Activated CD8-positive, alpha-beta memory T cell treated with anti-CD3 and anti-CD28 coated beads for 1 hour (primary cell): ENCODE measurements at regions not wholly inside any gene's neighbourhood (a gene's known extent, or its start where the extent isn't known, plus 50 kb on each side); places are given as distances from the start of the nearest gene placed in this dataset.

Source experiments
- DNase-seq, 2 donors: peaks; one replicate each; pipeline ENCODE4 v3.0.0-alpha.2; 2020; ENCODE audit warnings: low read depth in 1 of 2; ENCODE audit errors: extremely low read depth in 1 of 2

GRCh38 chr4:121227341-121227792, 63.2 kb upstream of the TNIP3 start:
- DNase-seq, result no peak

DNA sequence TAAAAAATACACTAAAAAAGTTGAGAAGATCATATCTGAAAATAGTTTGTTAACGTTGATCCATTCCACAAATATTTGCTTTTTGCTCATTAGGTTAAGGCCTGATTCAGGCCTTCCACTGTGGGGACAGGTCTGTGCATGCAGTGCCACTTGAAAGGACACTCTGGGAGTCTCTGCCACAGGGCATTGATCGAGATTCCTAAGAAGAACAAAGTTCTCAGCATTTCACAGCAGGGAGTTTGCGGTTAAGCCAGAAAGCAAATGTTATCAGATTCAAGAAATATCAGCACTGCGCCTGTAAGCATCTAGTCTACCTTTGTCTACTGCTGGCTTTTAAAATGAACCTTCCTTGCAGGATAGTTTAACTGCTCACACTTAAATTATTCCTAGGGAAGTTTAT, 62.2 kb upstream of the TNIP3 start:
- DNase-seq, result no peak

DNA sequence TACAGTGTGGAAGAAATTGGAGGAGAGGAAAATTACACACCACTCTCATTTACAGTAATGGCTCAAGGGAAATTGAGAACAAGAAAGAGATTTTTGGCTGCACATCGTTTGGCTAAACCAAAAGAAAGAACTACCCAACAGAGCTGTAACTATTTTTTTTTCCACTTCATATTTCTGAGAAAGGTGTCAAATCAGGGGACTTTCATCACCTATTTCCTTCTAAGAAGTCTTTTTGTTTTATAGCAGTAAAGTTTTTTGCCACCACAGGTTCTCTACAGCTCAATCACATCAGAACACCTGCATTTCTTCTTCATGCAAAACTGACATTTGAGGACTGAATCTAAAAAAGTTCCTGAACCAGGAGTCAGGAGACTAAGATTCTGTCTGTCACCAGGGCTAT, 57.5 kb upstream of the TNIP3 start:
- no peak for DNase-seq

DNA sequence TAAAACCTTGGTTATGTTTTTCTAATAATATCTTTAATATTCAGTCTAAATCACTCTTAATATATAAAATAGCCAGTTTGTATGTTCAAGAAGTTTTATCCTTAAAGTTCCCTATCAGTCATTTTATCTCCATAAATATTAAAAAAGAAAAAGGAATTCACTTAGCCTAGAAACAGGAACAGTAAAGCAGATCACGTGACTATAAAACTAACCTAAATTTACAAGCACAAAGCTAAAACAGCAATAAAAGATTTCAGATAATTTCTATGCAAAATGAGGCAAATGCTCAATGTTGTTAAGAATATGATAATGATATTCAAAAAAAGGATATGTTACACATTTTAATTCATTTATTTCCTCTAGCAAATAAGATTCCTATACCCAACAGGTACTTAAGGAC, 57.1 kb upstream of the TNIP3 start:
- no peak for DNase-seq

DNA sequence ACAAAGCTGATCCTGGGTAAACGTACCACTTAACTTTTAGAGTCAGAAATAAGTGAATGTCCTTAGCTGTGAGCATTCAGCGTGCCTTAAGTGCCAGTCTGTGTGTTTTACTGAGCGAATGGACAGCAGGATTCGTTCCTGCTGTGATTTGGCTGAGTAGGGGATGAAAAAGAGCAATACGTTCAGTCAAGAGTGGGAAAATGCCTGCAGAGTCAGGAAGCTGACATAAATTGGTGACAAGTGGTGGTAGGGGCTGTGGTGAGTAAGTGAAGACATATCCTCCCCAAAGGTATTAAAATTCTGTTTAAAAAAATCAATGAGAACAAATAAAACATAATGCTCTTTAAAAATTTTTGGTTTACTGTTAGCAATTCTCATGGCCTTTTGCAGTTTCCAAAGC, 56.6 kb upstream of the TNIP3 start:
- no peak for DNase-seq

- DNase-seq, result no peak
These were observed 55.1 kb upstream of the TNIP3 start for GRCh38 chr4:121219227-121219626.

- DNase-seq, result no peak
These were observed 53.2 kb upstream of the TNIP3 start for GRCh38 chr4:121217351-121217750.

DNA sequence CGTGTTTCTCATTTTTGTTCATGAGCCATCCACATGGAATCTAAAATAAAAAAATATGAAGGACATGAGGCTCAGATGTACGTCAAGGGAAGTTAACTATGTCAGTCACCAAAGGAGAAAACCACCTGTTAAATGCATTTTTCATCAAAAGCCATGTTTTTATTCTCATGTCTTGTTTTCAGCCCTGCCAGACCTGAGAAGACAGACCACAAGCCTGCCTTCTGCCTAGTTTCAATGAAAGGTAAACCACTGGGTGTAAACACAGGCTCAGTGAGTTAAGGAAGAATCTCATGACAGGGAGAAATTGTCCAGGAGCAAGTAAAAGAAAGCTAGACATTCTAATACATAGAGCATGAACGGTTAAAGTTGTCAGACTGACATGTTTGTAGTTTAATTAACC, 52.3 kb upstream of the TNIP3 start:
- DNase-seq, result no peak

GRCh38 chr4:121213940-121214339, 49.8 kb upstream of the TNIP3 start:
- no peak for DNase-seq
